ENCODE measurements at regions not wholly inside any gene's neighbourhood (a gene's known extent, or its start where the extent isn't known, plus 50 kb on each side); places are given as distances from the start of the nearest gene placed in this dataset.

GRCh38 chr1:208445758-208446203, 201.6 kb upstream of the PLXNA2 start:
- no peak for TF ChIP-seq CTCF (IDR thresholded peaks at IDR 0.05)
- TF ChIP-seq, protein P1, sequence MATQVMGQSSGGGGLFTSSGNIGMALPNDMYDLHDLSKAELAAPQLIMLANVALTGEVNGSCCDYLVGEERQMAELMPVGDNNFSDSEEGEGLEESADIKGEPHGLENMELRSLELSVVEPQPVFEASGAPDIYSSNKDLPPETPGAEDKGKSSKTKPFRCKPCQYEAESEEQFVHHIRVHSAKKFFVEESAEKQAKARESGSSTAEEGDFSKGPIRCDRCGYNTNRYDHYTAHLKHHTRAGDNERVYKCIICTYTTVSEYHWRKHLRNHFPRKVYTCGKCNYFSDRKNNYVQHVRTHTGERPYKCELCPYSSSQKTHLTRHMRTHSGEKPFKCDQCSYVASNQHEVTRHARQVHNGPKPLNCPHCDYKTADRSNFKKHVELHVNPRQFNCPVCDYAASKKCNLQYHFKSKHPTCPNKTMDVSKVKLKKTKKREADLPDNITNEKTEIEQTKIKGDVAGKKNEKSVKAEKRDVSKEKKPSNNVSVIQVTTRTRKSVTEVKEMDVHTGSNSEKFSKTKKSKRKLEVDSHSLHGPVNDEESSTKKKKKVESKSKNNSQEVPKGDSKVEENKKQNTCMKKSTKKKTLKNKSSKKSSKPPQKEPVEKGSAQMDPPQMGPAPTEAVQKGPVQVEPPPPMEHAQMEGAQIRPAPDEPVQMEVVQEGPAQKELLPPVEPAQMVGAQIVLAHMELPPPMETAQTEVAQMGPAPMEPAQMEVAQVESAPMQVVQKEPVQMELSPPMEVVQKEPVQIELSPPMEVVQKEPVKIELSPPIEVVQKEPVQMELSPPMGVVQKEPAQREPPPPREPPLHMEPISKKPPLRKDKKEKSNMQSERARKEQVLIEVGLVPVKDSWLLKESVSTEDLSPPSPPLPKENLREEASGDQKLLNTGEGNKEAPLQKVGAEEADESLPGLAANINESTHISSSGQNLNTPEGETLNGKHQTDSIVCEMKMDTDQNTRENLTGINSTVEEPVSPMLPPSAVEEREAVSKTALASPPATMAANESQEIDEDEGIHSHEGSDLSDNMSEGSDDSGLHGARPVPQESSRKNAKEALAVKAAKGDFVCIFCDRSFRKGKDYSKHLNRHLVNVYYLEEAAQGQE (IDR thresholded peaks at IDR 0.05; ENCODE audit: insufficient read depth in 1 of 2, low read depth in 2 of 2, low read length in 1 of 2), result no peak
